PC-3 (cell line): ENCODE measurements at regions not wholly inside any gene's neighbourhood (a gene's known extent, or its start where the extent isn't known, plus 50 kb on each side); places are given as distances from the start of the nearest gene placed in this dataset.
A peak's percentile ranks its signal among the peaks of the same experiment; 100 is the strongest.

ENCODE experiments used
- ATAC-seq: fragments of 200-7000 bp; cut with Tn5 transposase; 2 replicates; pipeline ENCODE4 v1.9.1; 2020; ENCODE audit warnings: mild to moderate bottlenecking, moderate library complexity
- BruUV-seq: library from RNA; stranded (reverse); fragments of 400-500 nt; replicated peaks from 2 replicates; lab custom pipeline; 2021; lab: Mats Ljungman, UMichigan
- CTCF ChIA-PET: fragments of 300-600 bp; sonication (Branson Sonifier 250); formaldehyde crosslinking; loops from one replicate; lab custom pipeline; 2022; ENCODE audit warnings: antibody characterized with exemption; lab: Charles Lee
- POLR2A ChIA-PET: fragments of 300-600 bp; sonication (Branson Sonifier 250); formaldehyde crosslinking; loops from one replicate; lab custom pipeline; 2022; ENCODE audit warnings: antibody characterized with exemption; ENCODE audit not compliant: unreplicated experiment; lab: Charles Lee
- DNase-seq: peaks from one replicate; pipeline ENCODE4 v3.0.0-alpha.2; 2015
- H2AFZ ChIP-seq: fragments of 300-600 bp; sonication (generic); 2 replicates; pipeline ENCODE4 v1.6.0; 2016; ENCODE audit warnings: antibody characterized with exemption, low read length
- H3F3A ChIP-seq: fragments of 300-600 bp; sonication (generic); one replicate; pipeline ENCODE4 v1.6.0; 2017; ENCODE audit warnings: antibody characterized with exemption, low read length, control low read depth, mild to moderate bottlenecking; ENCODE audit not compliant: unreplicated experiment
- H3K27ac ChIP-seq: fragments of 300-600 bp; sonication (generic); 2 replicates; pipeline ENCODE4 v1.5.1; 2016; ENCODE audit warnings: mild to moderate bottlenecking, low read length
- H3K27me3 ChIP-seq: fragments of 300-600 bp; sonication (generic); 2 replicates; pipeline ENCODE4 v1.6.1; 2016; ENCODE audit warnings: low read length, mixed read lengths
- H3K36me3 ChIP-seq: fragments of 300-600 bp; sonication (generic); 2 replicates; pipeline ENCODE4 v1.6.1; 2016; ENCODE audit warnings: low read depth, mixed run types, low read length, mixed read lengths
- H3K4me1 ChIP-seq: fragments of 300-600 bp; sonication (generic); 2 replicates; pipeline ENCODE4 v1.5.1; 2016; ENCODE audit warnings: low read length; ENCODE audit not compliant: insufficient read depth
- H3K4me2 ChIP-seq: fragments of 300-600 bp; sonication (generic); 2 replicates; pipeline ENCODE4 v1.6.0; 2016; ENCODE audit warnings: low read length
- H3K4me3 ChIP-seq: fragments of 300-600 bp; sonication (generic); 2 replicates; pipeline ENCODE4 v1.5.1; 2016; ENCODE audit warnings: mild to moderate bottlenecking, low read length, mixed read lengths
- H3K79me2 ChIP-seq: fragments of 300-600 bp; sonication (generic); 2 replicates; pipeline ENCODE4 v1.6.1; 2017; ENCODE audit warnings: low read length, mixed read lengths
- H3K9ac ChIP-seq: fragments of 300-600 bp; sonication (generic); 2 replicates; pipeline ENCODE4 v1.6.0; 2016; ENCODE audit warnings: mild to moderate bottlenecking, low read length
- H3K9me2 ChIP-seq: fragments of 300-600 bp; sonication (generic); replicated peaks from 2 replicates; pipeline ENCODE4 v1.6.1; 2016; ENCODE audit warnings: mixed run types, low read length, mixed read lengths
- H3K9me3 ChIP-seq: fragments of 300-600 bp; sonication (generic); 2 replicates; pipeline ENCODE4 v1.6.1; 2016; ENCODE audit warnings: low read length, mixed read lengths
- H4K20me1 ChIP-seq: fragments of 300-600 bp; sonication (generic); 2 replicates; pipeline ENCODE4 v1.6.1; 2016; ENCODE audit warnings: low read length, mixed read lengths
- CTCF ChIP-seq: fragments of 300-600 bp; sonication (generic); conservative IDR thresholded peaks from 2 replicates; pipeline ENCODE4 v1.5.1; 2017; ENCODE audit warnings: antibody characterized with exemption, low read depth, mild to moderate bottlenecking, low read length
- EZH2 ChIP-seq: fragments of 300-600 bp; sonication (generic); IDR thresholded peaks from one replicate; pipeline ENCODE4 v1.6.1; 2017; ENCODE audit warnings: antibody characterized with exemption, mild to moderate bottlenecking, low read length; ENCODE audit not compliant: unreplicated experiment
- EZH2phosphoT487 ChIP-seq: fragments of 300-600 bp; sonication (generic); IDR thresholded peaks from 2 replicates; pipeline ENCODE4 v1.6.1; 2018; ENCODE audit warnings: mild to moderate bottlenecking, antibody characterized with exemption, low read length, borderline replicate concordance
- intact Hi-C: fragments of 100-400 bp; cut with micrococcal nuclease; formaldehyde crosslinking; loops from 2 replicates; pipeline ENCODE4 v1.9.0; 2023

- peak; percentile 91 for ATAC-seq
- Histone ChIP-seq H3K79me2 (no peaks in the 10 kb centered on the region), H3K9ac (no peak overlapping the region), H3F3A (no peaks in the 10 kb centered on the region), H3K27me3 (no peaks in the 10 kb centered on the region), H3K36me3 (no peaks in the 10 kb centered on the region), H3K27ac (no peak overlapping the region), H3K4me2 (no peak overlapping the region), H4K20me1 (no peaks in the 10 kb centered on the region), H3K4me3 (no peak overlapping the region), H3K9me2 (no peaks in the 10 kb centered on the region), H3K9me3 (no peaks in the 10 kb centered on the region), H2AFZ (no peak overlapping the region), H3K4me1 (peaks cover 14% of the 10 kb centered on the region)
- intact Hi-C loops: loop anchor here (2.0 kb wide), 1 partner anchor 55 kb away; the partner anchor contains the start of gene DEPDC1
- ChIA-PET CTCF (interaction anchor here (0.7 kb wide), 1 partner anchor 66 kb away, joined by 3 read pairs; no protein-coding TSS in a partner anchor), POLR2A (no interaction called here)
- DNase-seq: peak; percentile 58
- no TSS peak for BruUV-seq
- TF ChIP-seq EZH2 (no peak), EZH2phosphoT487 (no peak), CTCF (no peak)
Measured at GRCh38 chr1:68551459-68551858, 54.6 kb upstream of the DEPDC1 start.

- no TSS peak for BruUV-seq
- ATAC-seq: peak; percentile 46; the same call in 1 of the 2 replicates
- Histone ChIP-seq H3K27me3 (peaks cover 11% of the 10 kb centered on the region; the same call in 1 of the 2 replicates), H3F3A (no peaks in the 10 kb centered on the region), H3K4me2 (no peak overlapping the region), H3K79me2 (no peaks in the 10 kb centered on the region), H3K9me2 (no peaks in the 10 kb centered on the region), H3K4me3 (no peak overlapping the region), H3K9me3 (no peaks in the 10 kb centered on the region), H3K36me3 (no peaks in the 10 kb centered on the region), H3K4me1 (no peaks in the 10 kb centered on the region), H3K27ac (no peak overlapping the region), H3K9ac (no peak overlapping the region), H4K20me1 (no peaks in the 10 kb centered on the region), H2AFZ (no peak overlapping the region)
- DNase-seq: peak; percentile 23
- POLR2A ChIA-PET: no interaction called here
- TF ChIP-seq EZH2phosphoT487: no peak
- no peak for TF ChIP-seq CTCF
- TF ChIP-seq EZH2: no peak
- intact Hi-C loops: no loop called here
- CTCF ChIA-PET: no interaction called here
Measured at GRCh38 chr1:68558321-68559026, 61.6 kb upstream of the DEPDC1 start.

GRCh38 chr1:68565923-68566322 lies 69.0 kb upstream of the DEPDC1 start:
- Histone ChIP-seq H3K79me2 (no peaks in the 10 kb centered on the region), H3K4me3 (no peak overlapping the region), H3K27ac (no peak overlapping the region), H3K9me2 (no peaks in the 10 kb centered on the region), H3K4me1 (no peaks in the 10 kb centered on the region), H3F3A (no peaks in the 10 kb centered on the region), H3K9me3 (no peaks in the 10 kb centered on the region), H3K9ac (no peak overlapping the region), H4K20me1 (no peaks in the 10 kb centered on the region), H3K4me2 (no peak overlapping the region), H2AFZ (no peak overlapping the region), H3K27me3 (peaks cover 11% of the 10 kb centered on the region; the same call in 1 of the 2 replicates), H3K36me3 (no peaks in the 10 kb centered on the region)
- POLR2A ChIA-PET: no interaction called here
- TF ChIP-seq EZH2 (no peak), CTCF (no peak), EZH2phosphoT487 (no peak)
- intact Hi-C loops: no loop called here
- ATAC-seq (no peak), DNase-seq (no peak)
- no TSS peak for BruUV-seq
- CTCF ChIA-PET: no interaction called here
